ENCODE measurements at regions not wholly inside any gene's neighbourhood (a gene's known extent, or its start where the extent isn't known, plus 50 kb on each side); places are given as distances from the start of the nearest gene placed in this dataset.

DNA sequence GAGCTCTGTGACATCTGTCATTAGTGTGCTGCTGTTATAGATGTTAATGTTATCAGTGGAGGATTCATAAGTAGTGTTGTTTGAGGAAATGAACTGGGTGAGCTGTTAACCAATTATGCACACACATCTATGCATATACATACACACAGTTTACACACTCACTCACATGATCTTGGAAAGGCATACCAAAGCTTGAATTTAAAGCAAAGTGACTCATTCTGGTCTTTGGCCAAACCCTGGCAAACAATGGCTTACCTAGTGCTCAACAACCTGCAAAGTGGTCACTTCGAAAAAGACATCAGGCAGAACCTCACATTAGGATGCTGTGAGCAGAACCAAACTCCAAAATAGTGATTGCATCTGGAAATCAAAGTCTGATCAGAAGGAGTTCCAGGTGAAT lies 1037.3 kb upstream of the CDH6 start:
- TF ChIP-seq, protein P1, sequence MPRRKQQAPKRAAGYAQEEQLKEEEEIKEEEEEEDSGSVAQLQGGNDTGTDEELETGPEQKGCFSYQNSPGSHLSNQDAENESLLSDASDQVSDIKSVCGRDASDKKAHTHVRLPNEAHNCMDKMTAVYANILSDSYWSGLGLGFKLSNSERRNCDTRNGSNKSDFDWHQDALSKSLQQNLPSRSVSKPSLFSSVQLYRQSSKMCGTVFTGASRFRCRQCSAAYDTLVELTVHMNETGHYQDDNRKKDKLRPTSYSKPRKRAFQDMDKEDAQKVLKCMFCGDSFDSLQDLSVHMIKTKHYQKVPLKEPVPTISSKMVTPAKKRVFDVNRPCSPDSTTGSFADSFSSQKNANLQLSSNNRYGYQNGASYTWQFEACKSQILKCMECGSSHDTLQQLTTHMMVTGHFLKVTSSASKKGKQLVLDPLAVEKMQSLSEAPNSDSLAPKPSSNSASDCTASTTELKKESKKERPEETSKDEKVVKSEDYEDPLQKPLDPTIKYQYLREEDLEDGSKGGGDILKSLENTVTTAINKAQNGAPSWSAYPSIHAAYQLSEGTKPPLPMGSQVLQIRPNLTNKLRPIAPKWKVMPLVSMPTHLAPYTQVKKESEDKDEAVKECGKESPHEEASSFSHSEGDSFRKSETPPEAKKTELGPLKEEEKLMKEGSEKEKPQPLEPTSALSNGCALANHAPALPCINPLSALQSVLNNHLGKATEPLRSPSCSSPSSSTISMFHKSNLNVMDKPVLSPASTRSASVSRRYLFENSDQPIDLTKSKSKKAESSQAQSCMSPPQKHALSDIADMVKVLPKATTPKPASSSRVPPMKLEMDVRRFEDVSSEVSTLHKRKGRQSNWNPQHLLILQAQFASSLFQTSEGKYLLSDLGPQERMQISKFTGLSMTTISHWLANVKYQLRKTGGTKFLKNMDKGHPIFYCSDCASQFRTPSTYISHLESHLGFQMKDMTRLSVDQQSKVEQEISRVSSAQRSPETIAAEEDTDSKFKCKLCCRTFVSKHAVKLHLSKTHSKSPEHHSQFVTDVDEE (CRISPR knock-in tag; IDR thresholded peaks at IDR 0.05), result no peak
- no peak for TF ChIP-seq ZFP30 (CRISPR knock-in tag; IDR thresholded peaks at IDR 0.05)
- TF ChIP-seq RARB (CRISPR knock-in tag; IDR thresholded peaks at IDR 0.05), result no peak
- no peak for TF ChIP-seq ZFP3 (CRISPR knock-in tag; IDR thresholded peaks at IDR 0.05)
- TF ChIP-seq CREB5 (CRISPR knock-in tag; IDR thresholded peaks at IDR 0.05; ENCODE audit: low read depth), result no peak
- TF ChIP-seq ISL1 (CRISPR knock-in tag; IDR thresholded peaks at IDR 0.05), result no peak
- no peak for TF ChIP-seq ZC3H10 (CRISPR knock-in tag; IDR thresholded peaks at IDR 0.05)
- TF ChIP-seq, protein P2, sequence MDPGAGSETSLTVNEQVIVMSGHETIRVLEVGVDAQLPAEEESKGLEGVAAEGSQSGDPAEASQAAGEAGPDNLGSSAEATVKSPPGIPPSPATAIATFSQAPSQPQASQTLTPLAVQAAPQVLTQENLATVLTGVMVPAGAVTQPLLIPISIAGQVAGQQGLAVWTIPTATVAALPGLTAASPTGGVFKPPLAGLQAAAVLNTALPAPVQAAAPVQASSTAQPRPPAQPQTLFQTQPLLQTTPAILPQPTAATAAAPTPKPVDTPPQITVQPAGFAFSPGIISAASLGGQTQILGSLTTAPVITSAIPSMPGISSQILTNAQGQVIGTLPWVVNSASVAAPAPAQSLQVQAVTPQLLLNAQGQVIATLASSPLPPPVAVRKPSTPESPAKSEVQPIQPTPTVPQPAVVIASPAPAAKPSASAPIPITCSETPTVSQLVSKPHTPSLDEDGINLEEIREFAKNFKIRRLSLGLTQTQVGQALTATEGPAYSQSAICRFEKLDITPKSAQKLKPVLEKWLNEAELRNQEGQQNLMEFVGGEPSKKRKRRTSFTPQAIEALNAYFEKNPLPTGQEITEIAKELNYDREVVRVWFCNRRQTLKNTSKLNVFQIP (CRISPR knock-in tag; IDR thresholded peaks at IDR 0.05; ENCODE audit: borderline replicate concordance, low read depth), result no peak
- TF ChIP-seq, protein P3, sequence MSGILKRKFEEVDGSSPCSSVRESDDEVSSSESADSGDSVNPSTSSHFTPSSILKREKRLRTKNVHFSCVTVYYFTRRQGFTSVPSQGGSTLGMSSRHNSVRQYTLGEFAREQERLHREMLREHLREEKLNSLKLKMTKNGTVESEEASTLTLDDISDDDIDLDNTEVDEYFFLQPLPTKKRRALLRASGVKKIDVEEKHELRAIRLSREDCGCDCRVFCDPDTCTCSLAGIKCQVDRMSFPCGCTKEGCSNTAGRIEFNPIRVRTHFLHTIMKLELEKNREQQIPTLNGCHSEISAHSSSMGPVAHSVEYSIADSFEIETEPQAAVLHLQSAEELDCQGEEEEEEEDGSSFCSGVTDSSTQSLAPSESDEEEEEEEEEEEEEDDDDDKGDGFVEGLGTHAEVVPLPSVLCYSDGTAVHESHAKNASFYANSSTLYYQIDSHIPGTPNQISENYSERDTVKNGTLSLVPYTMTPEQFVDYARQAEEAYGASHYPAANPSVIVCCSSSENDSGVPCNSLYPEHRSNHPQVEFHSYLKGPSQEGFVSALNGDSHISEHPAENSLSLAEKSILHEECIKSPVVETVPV (CRISPR knock-in tag; IDR thresholded peaks at IDR 0.05), result no peak
- no peak for TF ChIP-seq BACH2 (CRISPR knock-in tag; IDR thresholded peaks at IDR 0.05; ENCODE audit: borderline replicate concordance)
- TF ChIP-seq SNAI2 (CRISPR knock-in tag; IDR thresholded peaks at IDR 0.05), result no peak
- no peak for ATAC-seq

GRCh38 chr5:30152431-30152830 lies 1041.1 kb upstream of the CDH6 start:
- no peak for TF ChIP-seq SNAI2 (CRISPR knock-in tag; IDR thresholded peaks at IDR 0.05)
- TF ChIP-seq ZC3H10 (CRISPR knock-in tag; IDR thresholded peaks at IDR 0.05), result no peak
- ATAC-seq, result no peak

DNA sequence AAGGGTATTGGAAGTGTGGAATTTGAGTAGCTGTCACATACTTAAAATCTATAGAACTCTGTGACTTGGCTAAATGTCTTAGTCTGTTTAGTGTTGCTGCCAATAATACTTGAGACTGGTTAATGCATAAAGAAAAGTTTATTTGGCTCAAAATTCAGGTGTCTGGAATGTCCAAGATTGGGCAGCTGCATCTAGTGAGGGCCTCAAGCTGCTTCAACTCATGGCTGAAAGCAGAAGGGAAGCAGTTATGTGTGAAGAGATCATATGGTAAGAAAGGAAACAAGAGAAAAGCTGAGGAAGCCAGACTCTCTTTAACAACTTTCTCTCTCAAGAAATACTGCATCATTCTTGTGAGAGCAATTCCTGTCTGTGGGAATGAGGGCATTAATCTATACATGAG lies 1043.3 kb upstream of the CDH6 start:
- TF ChIP-seq ZC3H10 (CRISPR knock-in tag; IDR thresholded peaks at IDR 0.05) (no peak), ZFP3 (CRISPR knock-in tag; IDR thresholded peaks at IDR 0.05) (no peak), PPARA (CRISPR knock-in tag; IDR thresholded peaks at IDR 0.05; ENCODE audit: borderline replicate concordance) (no peak), RARB (CRISPR knock-in tag; IDR thresholded peaks at IDR 0.05) (no peak), ZFP30 (CRISPR knock-in tag; IDR thresholded peaks at IDR 0.05) (no peak), BACH2 (CRISPR knock-in tag; IDR thresholded peaks at IDR 0.05; ENCODE audit: borderline replicate concordance) (no peak), ISL1 (CRISPR knock-in tag; IDR thresholded peaks at IDR 0.05) (no peak), ZNF565 (CRISPR knock-in tag; conservative IDR thresholded peaks at IDR 0.05; ENCODE audit: low read depth) (no peak), ARNTL (CRISPR knock-in tag; IDR thresholded peaks at IDR 0.05; ENCODE audit: borderline replicate concordance, low read depth) (no peak), ZNF70 (CRISPR knock-in tag; IDR thresholded peaks at IDR 0.05) (no peak), TOX (CRISPR knock-in tag; IDR thresholded peaks at IDR 0.05; ENCODE audit: borderline replicate concordance) (no peak), ESRRG (CRISPR knock-in tag; IDR thresholded peaks at IDR 0.05) (no peak), GLIS3 (CRISPR knock-in tag; IDR thresholded peaks at IDR 0.05) (no peak), ZNF8 (CRISPR knock-in tag; IDR thresholded peaks at IDR 0.05) (no peak), CSDC2 (CRISPR knock-in tag; IDR thresholded peaks at IDR 0.05) (no peak), TCF4 (CRISPR knock-in tag; IDR thresholded peaks at IDR 0.05; ENCODE audit: borderline replicate concordance) (no peak)
- TF ChIP-seq, protein P4, sequence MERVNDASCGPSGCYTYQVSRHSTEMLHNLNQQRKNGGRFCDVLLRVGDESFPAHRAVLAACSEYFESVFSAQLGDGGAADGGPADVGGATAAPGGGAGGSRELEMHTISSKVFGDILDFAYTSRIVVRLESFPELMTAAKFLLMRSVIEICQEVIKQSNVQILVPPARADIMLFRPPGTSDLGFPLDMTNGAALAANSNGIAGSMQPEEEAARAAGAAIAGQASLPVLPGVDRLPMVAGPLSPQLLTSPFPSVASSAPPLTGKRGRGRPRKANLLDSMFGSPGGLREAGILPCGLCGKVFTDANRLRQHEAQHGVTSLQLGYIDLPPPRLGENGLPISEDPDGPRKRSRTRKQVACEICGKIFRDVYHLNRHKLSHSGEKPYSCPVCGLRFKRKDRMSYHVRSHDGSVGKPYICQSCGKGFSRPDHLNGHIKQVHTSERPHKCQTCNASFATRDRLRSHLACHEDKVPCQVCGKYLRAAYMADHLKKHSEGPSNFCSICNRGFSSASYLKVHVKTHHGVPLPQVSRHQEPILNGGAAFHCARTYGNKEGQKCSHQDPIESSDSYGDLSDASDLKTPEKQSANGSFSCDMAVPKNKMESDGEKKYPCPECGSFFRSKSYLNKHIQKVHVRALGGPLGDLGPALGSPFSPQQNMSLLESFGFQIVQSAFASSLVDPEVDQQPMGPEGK (CRISPR knock-in tag; IDR thresholded peaks at IDR 0.05; ENCODE audit: borderline replicate concordance), result no peak
- TF ChIP-seq, protein P2 (CRISPR knock-in tag; IDR thresholded peaks at IDR 0.05; ENCODE audit: borderline replicate concordance, low read depth), result no peak
- TF ChIP-seq, protein P3 (CRISPR knock-in tag; IDR thresholded peaks at IDR 0.05), result no peak
- TF ChIP-seq, protein P1 (CRISPR knock-in tag; IDR thresholded peaks at IDR 0.05), result no peak
- ATAC-seq, result no peak

Data from SK-N-SH treated with all-trans-retinoic acid at 6 μM for 48 hours (cell line).